HepG2 (cell line): ENCODE measurements at regions not wholly inside any gene's neighbourhood (a gene's known extent, or its start where the extent isn't known, plus 50 kb on each side); places are given as distances from the start of the nearest gene placed in this dataset.

ENCODE experiments used
- ATAC-seq: fragments of 200-7000 bp; cut with Tn5 transposase; 3 replicates; pipeline ENCODE4 v1.9.1; 2020; ENCODE audit warnings: mild to moderate bottlenecking, moderate library complexity
- BruUV-seq: library from RNA; stranded (reverse); fragments of 400-500 nt; replicated peaks from 2 replicates; lab custom pipeline; 2021; lab: Mats Ljungman, UMichigan
- CTCF ChIA-PET: fragments of 300-600 bp; formaldehyde crosslinking; extraction: SDS; loops from one replicate; lab custom pipeline; 2021; ENCODE audit warnings: low total read pairs, inconsistent platforms, low intra/inter-chr PET ratio; lab: Yijun Ruan, JAX
- POLR2A ChIA-PET: fragments of 350-600 bp; sonication (Branson Sonifier 250); formaldehyde crosslinking; loops from one replicate; lab custom pipeline; 2020; ENCODE audit warnings: antibody characterized with exemption, inconsistent platforms; lab: Yijun Ruan, JAX
- DNase-seq: peaks from one replicate; pipeline ENCODE4 v3.0.0-alpha.2; 2015; ENCODE audit warnings: low spot score
- FAIRE-seq: peaks from 3 replicates; lab custom pipeline; 2011; peaks lifted over from hg19 to GRCh38; lab: Jason Lieb, UNC
- H2AFZ ChIP-seq: one replicate; pipeline ENCODE4 v1.6.1; 2011; ENCODE audit warnings: low read length, inconsistent platforms
- H3K27ac ChIP-seq: fragments of 300-600 bp; 3 replicates; pipeline ENCODE4 v1.8.0; 2011; ENCODE audit warnings: mixed run types, mild to moderate bottlenecking, mixed read lengths, low read length, inconsistent platforms; ENCODE audit not compliant: insufficient read depth; ENCODE audit errors: extremely low read length
- H3K27me3 ChIP-seq, 2 experiments: fragments of 200-600 bp in 1 of 2; 2 replicates in 1 of 2; 3 replicates in 1 of 2; pipeline versions ENCODE4 v1.6.0 to v1.8.0; 2011; ENCODE audit warnings: low read length in 2 of 2, mild to moderate bottlenecking in 2 of 2, moderate library complexity in 2 of 2, inconsistent platforms in 1 of 2; ENCODE audit not compliant: insufficient read depth in 2 of 2, control insufficient read depth in 1 of 2
- H3K36me3 ChIP-seq, 2 experiments: fragments of 200-600 bp in 1 of 2; replicated peaks in 1 of 2; 2 replicates in 1 of 2; 3 replicates in 1 of 2; pipeline versions ENCODE4 v1.5.1 to v1.8.0; 2011; ENCODE audit warnings: low read length in 2 of 2, inconsistent platforms in 1 of 2; ENCODE audit not compliant: insufficient read depth in 2 of 2, control insufficient read depth in 1 of 2
- H3K4me1 ChIP-seq: 2 replicates; pipeline ENCODE4 v1.5.1; 2012; ENCODE audit warnings: low read length, inconsistent platforms; ENCODE audit not compliant: insufficient read depth
- H3K4me2 ChIP-seq: 2 replicates; pipeline ENCODE4 v1.6.0; 2011; ENCODE audit warnings: low read depth, low read length, inconsistent platforms
- H3K4me3 ChIP-seq, 3 experiments: fragments of 200-600 bp in 1 of 3; sonication (generic), shearing (Covaris generic) in 1 of 3; replicated peaks in 1 of 3; 2 replicates each; pipeline ENCODE4 v1.5.1; 2011 to 2016; ENCODE audit warnings: low read length in 3 of 3, inconsistent platforms in 2 of 3, low read depth in 2 of 3, mild to moderate bottlenecking in 2 of 3, control low read depth in 1 of 3, mixed read lengths in 1 of 3; ENCODE audit not compliant: insufficient read depth in 1 of 3
- H3K79me2 ChIP-seq: one replicate; pipeline ENCODE4 v1.6.1; 2011; ENCODE audit warnings: low read length, inconsistent platforms; ENCODE audit not compliant: insufficient read depth
- H3K9ac ChIP-seq: 2 replicates; pipeline ENCODE4 v1.6.0; 2011; ENCODE audit warnings: mild to moderate bottlenecking, low read depth, low read length, inconsistent platforms; ENCODE audit not compliant: insufficient read depth
- H3K9me3 ChIP-seq: 2 replicates; pipeline ENCODE4 v1.5.1; 2012; ENCODE audit warnings: mild to moderate bottlenecking, low read length
- H4K20me1 ChIP-seq: 2 replicates; pipeline ENCODE4 v1.6.0; 2011; ENCODE audit warnings: inconsistent platforms, mild to moderate bottlenecking, low read length, moderate library complexity; ENCODE audit not compliant: insufficient read depth
- BATF2 ChIP-seq: sonication (generic); formaldehyde crosslinking; IDR thresholded peaks from 2 replicates; pipeline ENCODE4 v1.8.0; 2022; ENCODE audit warnings: mild to moderate bottlenecking, missing genetic modification reagents, moderate library complexity
- HMG20A ChIP-seq: IDR thresholded peaks from 2 replicates; pipeline ENCODE4 v1.6.1; 2016; ENCODE audit warnings: borderline replicate concordance
- IKZF1 ChIP-seq: fragments of 450-650 bp; IDR thresholded peaks from 2 replicates; pipeline ENCODE4 v1.7.1; 2016
- NFYC ChIP-seq: IDR thresholded peaks from 2 replicates; pipeline ENCODE4 v1.6.1; 2016; ENCODE audit warnings: missing genetic modification reagents, missing compliant biosample characterization
- SETDB1 ChIP-seq: sonication (generic); formaldehyde crosslinking; IDR thresholded peaks from 2 replicates; pipeline ENCODE4 v1.5.1; 2020; ENCODE audit warnings: missing genetic modification reagents, mild to moderate bottlenecking, borderline replicate concordance
- SP4 ChIP-seq: sonication (generic); formaldehyde crosslinking; IDR thresholded peaks from 2 replicates; pipeline ENCODE4 v1.8.1; 2023; ENCODE audit warnings: mild to moderate bottlenecking, missing genetic modification reagents
- TEAD2 ChIP-seq: sonication (generic); formaldehyde crosslinking; IDR thresholded peaks from 2 replicates; pipeline ENCODE4 v1.9.0; 2021; ENCODE audit warnings: missing genetic modification reagents
- THAP11 ChIP-seq: IDR thresholded peaks from 2 replicates; pipeline ENCODE4 v1.6.1; 2016; ENCODE audit warnings: missing biosample characterization, missing genetic modification reagents
- UBTF ChIP-seq: sonication (generic); formaldehyde crosslinking; IDR thresholded peaks from 2 replicates; pipeline ENCODE4 v1.4.0; 2020; ENCODE audit warnings: mild to moderate bottlenecking, missing genetic modification reagents
- ZNF143 ChIP-seq: sonication (generic); formaldehyde crosslinking; IDR thresholded peaks from 2 replicates; pipeline ENCODE4 v1.4.0; 2020; ENCODE audit warnings: missing genetic modification reagents
- ZNF44 ChIP-seq: sonication (generic); formaldehyde crosslinking; IDR thresholded peaks from 2 replicates; pipeline ENCODE4 v1.5.1; 2020; ENCODE audit warnings: mild to moderate bottlenecking, missing genetic modification reagents
- ZNF451 ChIP-seq: sonication (generic); formaldehyde crosslinking; IDR thresholded peaks from 2 replicates; pipeline ENCODE4 v1.5.0; 2020; ENCODE audit warnings: mild to moderate bottlenecking, missing genetic modification reagents
- ZNF512B ChIP-seq: sonication (generic); formaldehyde crosslinking; IDR thresholded peaks from 2 replicates; pipeline ENCODE4 v1.5.1; 2020; ENCODE audit warnings: missing genetic modification reagents, mild to moderate bottlenecking, borderline replicate concordance
- ZNF850 ChIP-seq: sonication (generic); formaldehyde crosslinking; conservative IDR thresholded peaks from 2 replicates; pipeline ENCODE4 v1.9.0; 2021; ENCODE audit warnings: mild to moderate bottlenecking, missing genetic modification reagents
- WGBS: methylation state at CpG from one replicate; pipeline ENCODE4 v1.1.6; 2017; ENCODE audit warnings: low lambda C conversion rate; 5-methylcytosine and 5-hydroxymethylcytosine counted together
- in situ Hi-C: cut with HindIII; loops from 2 replicates; pipeline ENCODE4 v1.10.0; 2017; ENCODE audit warnings: low pct_unique_long_range_greater_than_20kb; ENCODE audit not compliant: extremely low pct_ligation_motif_present
- intact Hi-C: fragments of 100-400 bp; cut with micrococcal nuclease; formaldehyde crosslinking; loops from one replicate; pipeline ENCODE4 v1.10.0; 2022; ENCODE audit not compliant: unreplicated experiment

GRCh38 chr4:111466811-111467604, 678.2 kb upstream of the FAM241A start:
- Histone ChIP-seq H3K4me3 (no peak overlapping the region), H4K20me1 (no peaks in the 10 kb centered on the region), H2AFZ (no peak overlapping the region), H3K36me3 (no peaks in the 10 kb centered on the region), H3K27me3 (no peaks in the 10 kb centered on the region), H3K4me1 (no peaks in the 10 kb centered on the region), H3K79me2 (no peaks in the 10 kb centered on the region), H3K9me3 (no peaks in the 10 kb centered on the region), H3K27ac (no peak overlapping the region), H3K4me2 (no peak overlapping the region), H3K9ac (no peak overlapping the region)
- ChIA-PET POLR2A (no interaction called here), CTCF (no interaction called here)
- FAIRE-seq (no peak), DNase-seq (no peak), ATAC-seq (no peak)
- TF ChIP-seq ZNF143 (no peak), ZNF451 (CRISPR knock-in tag) (no peak), ZNF44 (CRISPR knock-in tag) (no peak), ZNF850 (CRISPR knock-in tag) (no peak), ZNF512B (CRISPR knock-in tag) (no peak), HMG20A (no peak), TEAD2 (CRISPR knock-in tag) (no peak), UBTF (CRISPR knock-in tag) (no peak), BATF2 (CRISPR knock-in tag) (no peak), SP4 (CRISPR knock-in tag) (no peak), NFYC (CRISPR knock-in tag) (no peak), IKZF1 (no peak), THAP11 (CRISPR knock-in tag) (no peak), SETDB1 (CRISPR knock-in tag) (no peak)
- intact Hi-C loops: no loop called here
- BruUV-seq: no TSS peak
- 0% methylated on average over 2 of the region's 2 CpGs for WGBS
- in situ Hi-C loops: no loop called here
